Lower leg skin (tissue), 3 donors: ENCODE measurements at regions not wholly inside any gene's neighbourhood (a gene's known extent, or its start where the extent isn't known, plus 50 kb on each side); places are given as distances from the start of the nearest gene placed in this dataset.

Source experiments
- CTCF ChIP-seq, 3 donors: fragments of 450-650 bp; IDR thresholded peaks; one replicate each; pipeline ENCODE4 v1.5.1; 2016; ENCODE audit warnings: antibody characterized with exemption in 3 of 3, mild to moderate bottlenecking in 3 of 3, moderate library complexity in 2 of 3
- POLR2A ChIP-seq, 2 donors: fragments of 450-650 bp; IDR thresholded peaks; one replicate each; pipeline ENCODE4 v1.6.1; 2016 to 2017; ENCODE audit warnings: antibody characterized with exemption in 2 of 2, mild to moderate bottlenecking in 1 of 2, moderate library complexity in 1 of 2

- TF ChIP-seq CTCF (IDR thresholded peaks at IDR 0.05) (no peak), POLR2A (IDR thresholded peaks at IDR 0.05) (no peak)
Observed at GRCh38 chr6:163945808-163946207, 531.3 kb downstream of the QKI start.
